Fibroblast of skin of scalp (primary cell): ENCODE measurements at regions not wholly inside any gene's neighbourhood (a gene's known extent, or its start where the extent isn't known, plus 50 kb on each side); places are given as distances from the start of the nearest gene placed in this dataset.

Source experiments
- DNase-seq: peaks from one replicate; pipeline ENCODE4 v3.0.0-alpha.2; 2013

GRCh38 chr11:122270535-122270934 lies 154.5 kb upstream of the BLID start:
- no peak for DNase-seq

GRCh38 chr11:122269824-122270223 lies 153.8 kb upstream of the BLID start:
- DNase-seq: no peak

- DNase-seq: no peak
Measured at GRCh38 chr11:122268601-122269130, 152.7 kb upstream of the BLID start.

- DNase-seq: peak; percentile 87
Measured at GRCh38 chr11:122267602-122268001, 151.6 kb upstream of the BLID start.

GRCh38 chr11:122265981-122266380 lies 150.0 kb upstream of the BLID start:
- no peak for DNase-seq

- no peak for DNase-seq
Measured at GRCh38 chr11:122264121-122264520, 148.1 kb upstream of the BLID start.

GRCh38 chr11:122261546-122261945 lies 145.5 kb upstream of the BLID start:
- peak; percentile 4 for DNase-seq

- no peak for DNase-seq
Measured at GRCh38 chr11:122259195-122259821, 143.3 kb upstream of the BLID start.

- DNase-seq: no peak
Measured at GRCh38 chr11:122258446-122259194, 142.6 kb upstream of the BLID start.

GRCh38 chr11:122253589-122254231 lies 137.7 kb upstream of the BLID start:
- DNase-seq: peak; percentile 67

GRCh38 chr11:122248939-122249338 lies 132.9 kb upstream of the BLID start:
- DNase-seq: no peak

- no peak for DNase-seq
Measured at GRCh38 chr11:122248131-122248530, 132.1 kb upstream of the BLID start.

GRCh38 chr11:122246874-122247273 lies 130.9 kb upstream of the BLID start:
- DNase-seq: peak; percentile 58

GRCh38 chr11:122242731-122243130 lies 126.7 kb upstream of the BLID start:
- DNase-seq: no peak

GRCh38 chr11:122241566-122241965 lies 125.6 kb upstream of the BLID start:
- DNase-seq: no peak

GRCh38 chr11:122240638-122241037 lies 124.6 kb upstream of the BLID start:
- DNase-seq: no peak

- DNase-seq: peak; percentile 87
Measured at GRCh38 chr11:122235615-122236014, 119.6 kb upstream of the BLID start.

- no peak for DNase-seq
Measured at GRCh38 chr11:122234780-122235179, 118.8 kb upstream of the BLID start.

GRCh38 chr11:122234257-122234656 lies 118.2 kb upstream of the BLID start:
- DNase-seq: no peak

- DNase-seq: no peak
Measured at GRCh38 chr11:122232985-122233384, 117.0 kb upstream of the BLID start.

GRCh38 chr11:122230385-122230755 lies 114.4 kb upstream of the BLID start:
- peak; percentile 64 for DNase-seq

- no peak for DNase-seq
Measured at GRCh38 chr11:122229481-122230384, 113.7 kb upstream of the BLID start.

GRCh38 chr11:122229078-122229477 lies 113.1 kb upstream of the BLID start:
- peak; percentile 65 for DNase-seq
